NCI-H2196 treated with DMSO at 0.1 percent for 48 hours (cell line): ENCODE measurements at regions not wholly inside any gene's neighbourhood (a gene's known extent, or its start where the extent isn't known, plus 50 kb on each side); places are given as distances from the start of the nearest gene placed in this dataset.

Source experiments
- DNase-seq: peaks from one replicate; lab custom pipeline; 2025; ENCODE audit not compliant: unreplicated experiment; lab: John Stamatoyannopoulos, UW

GRCh38 chr1:59162665-59163064 is 134.2 kb upstream of the FGGY start:
- no peak for DNase-seq

- DNase-seq: no peak
These were observed 133.4 kb upstream of the FGGY start for GRCh38 chr1:59163268-59164092.

- DNase-seq: no peak
These were observed 132.5 kb upstream of the FGGY start for GRCh38 chr1:59164371-59164770.

- no peak for DNase-seq
These were observed 131.5 kb upstream of the FGGY start for GRCh38 chr1:59165353-59165752.

GRCh38 chr1:59169703-59170102 is 127.2 kb upstream of the FGGY start:
- DNase-seq: no peak

- DNase-seq: no peak
These were observed 126.2 kb upstream of the FGGY start for GRCh38 chr1:59170659-59171058.

- DNase-seq: no peak
These were observed 125.1 kb upstream of the FGGY start for GRCh38 chr1:59171788-59172187.

- no peak for DNase-seq
These were observed 124.2 kb upstream of the FGGY start for GRCh38 chr1:59172693-59173092.

GRCh38 chr1:59173721-59174120 is 123.2 kb upstream of the FGGY start:
- DNase-seq: no peak

GRCh38 chr1:59176471-59176870 is 120.4 kb upstream of the FGGY start:
- no peak for DNase-seq

- DNase-seq: no peak
These were observed 119.1 kb upstream of the FGGY start for GRCh38 chr1:59177756-59178155.

- DNase-seq: no peak
These were observed 118.3 kb upstream of the FGGY start for GRCh38 chr1:59178339-59179187.

GRCh38 chr1:59179673-59180072 is 117.2 kb upstream of the FGGY start:
- DNase-seq: no peak

- DNase-seq: no peak
These were observed 116.2 kb upstream of the FGGY start for GRCh38 chr1:59180735-59181134.

GRCh38 chr1:59183749-59184317 is 113.1 kb upstream of the FGGY start:
- no peak for DNase-seq

- DNase-seq: no peak
These were observed 112.5 kb upstream of the FGGY start for GRCh38 chr1:59184365-59184905.

- DNase-seq: no peak
These were observed 111.6 kb upstream of the FGGY start for GRCh38 chr1:59185163-59185860.

GRCh38 chr1:59186656-59187055 is 110.2 kb upstream of the FGGY start:
- DNase-seq: no peak

GRCh38 chr1:59188413-59189213 is 108.3 kb upstream of the FGGY start:
- no peak for DNase-seq

GRCh38 chr1:59193443-59194093 is 103.3 kb upstream of the FGGY start:
- DNase-seq: no peak
